HepG2 (cell line): ENCODE measurements at regions not wholly inside any gene's neighbourhood (a gene's known extent, or its start where the extent isn't known, plus 50 kb on each side); places are given as distances from the start of the nearest gene placed in this dataset.

ENCODE experiments used
- ATAC-seq: fragments of 200-7000 bp; cut with Tn5 transposase; 3 replicates; pipeline ENCODE4 v1.9.1; 2020; ENCODE audit warnings: mild to moderate bottlenecking, moderate library complexity
- BruUV-seq: library from RNA; stranded (reverse); fragments of 400-500 nt; replicated peaks from 2 replicates; lab custom pipeline; 2021; lab: Mats Ljungman, UMichigan
- CTCF ChIA-PET: fragments of 300-600 bp; formaldehyde crosslinking; extraction: SDS; loops from one replicate; lab custom pipeline; 2021; ENCODE audit warnings: low total read pairs, inconsistent platforms, low intra/inter-chr PET ratio; lab: Yijun Ruan, JAX
- POLR2A ChIA-PET: fragments of 350-600 bp; sonication (Branson Sonifier 250); formaldehyde crosslinking; loops from one replicate; lab custom pipeline; 2020; ENCODE audit warnings: antibody characterized with exemption, inconsistent platforms; lab: Yijun Ruan, JAX
- DNase-seq: peaks from one replicate; pipeline ENCODE4 v3.0.0-alpha.2; 2015; ENCODE audit warnings: low spot score
- FAIRE-seq: peaks from 3 replicates; lab custom pipeline; 2011; peaks lifted over from hg19 to GRCh38; lab: Jason Lieb, UNC
- H2AFZ ChIP-seq: one replicate; pipeline ENCODE4 v1.6.1; 2011; ENCODE audit warnings: low read length, inconsistent platforms
- H3K27ac ChIP-seq: fragments of 300-600 bp; 3 replicates; pipeline ENCODE4 v1.8.0; 2011; ENCODE audit warnings: mixed run types, mild to moderate bottlenecking, mixed read lengths, low read length, inconsistent platforms; ENCODE audit not compliant: insufficient read depth; ENCODE audit errors: extremely low read length
- H3K27me3 ChIP-seq, 2 experiments: fragments of 200-600 bp in 1 of 2; 2 replicates in 1 of 2; 3 replicates in 1 of 2; pipeline versions ENCODE4 v1.6.0 to v1.8.0; 2011; ENCODE audit warnings: low read length in 2 of 2, mild to moderate bottlenecking in 2 of 2, moderate library complexity in 2 of 2, inconsistent platforms in 1 of 2; ENCODE audit not compliant: insufficient read depth in 2 of 2, control insufficient read depth in 1 of 2
- H3K36me3 ChIP-seq, 2 experiments: fragments of 200-600 bp in 1 of 2; replicated peaks in 1 of 2; 2 replicates in 1 of 2; 3 replicates in 1 of 2; pipeline versions ENCODE4 v1.5.1 to v1.8.0; 2011; ENCODE audit warnings: low read length in 2 of 2, inconsistent platforms in 1 of 2; ENCODE audit not compliant: insufficient read depth in 2 of 2, control insufficient read depth in 1 of 2
- H3K4me1 ChIP-seq: 2 replicates; pipeline ENCODE4 v1.5.1; 2012; ENCODE audit warnings: low read length, inconsistent platforms; ENCODE audit not compliant: insufficient read depth
- H3K4me2 ChIP-seq: 2 replicates; pipeline ENCODE4 v1.6.0; 2011; ENCODE audit warnings: low read depth, low read length, inconsistent platforms
- H3K4me3 ChIP-seq, 3 experiments: fragments of 200-600 bp in 1 of 3; sonication (generic), shearing (Covaris generic) in 1 of 3; replicated peaks in 1 of 3; 2 replicates each; pipeline ENCODE4 v1.5.1; 2011 to 2016; ENCODE audit warnings: low read length in 3 of 3, inconsistent platforms in 2 of 3, low read depth in 2 of 3, mild to moderate bottlenecking in 2 of 3, control low read depth in 1 of 3, mixed read lengths in 1 of 3; ENCODE audit not compliant: insufficient read depth in 1 of 3
- H3K79me2 ChIP-seq: one replicate; pipeline ENCODE4 v1.6.1; 2011; ENCODE audit warnings: low read length, inconsistent platforms; ENCODE audit not compliant: insufficient read depth
- H3K9ac ChIP-seq: 2 replicates; pipeline ENCODE4 v1.6.0; 2011; ENCODE audit warnings: mild to moderate bottlenecking, low read depth, low read length, inconsistent platforms; ENCODE audit not compliant: insufficient read depth
- H3K9me3 ChIP-seq: 2 replicates; pipeline ENCODE4 v1.5.1; 2012; ENCODE audit warnings: mild to moderate bottlenecking, low read length
- H4K20me1 ChIP-seq: 2 replicates; pipeline ENCODE4 v1.6.0; 2011; ENCODE audit warnings: inconsistent platforms, mild to moderate bottlenecking, low read length, moderate library complexity; ENCODE audit not compliant: insufficient read depth
- AHR ChIP-seq: IDR thresholded peaks from 2 replicates; pipeline ENCODE4 v1.6.1; 2018; ENCODE audit warnings: missing genetic modification reagents, missing compliant biosample characterization
- CENPX ChIP-seq: sonication (generic); formaldehyde crosslinking; IDR thresholded peaks from 2 replicates; pipeline ENCODE4 v1.9.0; 2021; ENCODE audit warnings: mild to moderate bottlenecking, missing genetic modification reagents, moderate library complexity
- CREBL2 ChIP-seq: sonication (generic); formaldehyde crosslinking; IDR thresholded peaks from 2 replicates; pipeline ENCODE4 v1.8.1; 2023; ENCODE audit warnings: missing genetic modification reagents, mild to moderate bottlenecking, borderline replicate concordance
- DMAP1 ChIP-seq: IDR thresholded peaks from 2 replicates; pipeline ENCODE4 v1.6.1; 2016
- ELK4 ChIP-seq: sonication (generic); formaldehyde crosslinking; IDR thresholded peaks from 2 replicates; pipeline ENCODE4 v1.9.0; 2021; ENCODE audit warnings: missing genetic modification reagents, borderline replicate concordance
- IKZF4 ChIP-seq: sonication (generic); formaldehyde crosslinking; IDR thresholded peaks from 2 replicates; pipeline ENCODE4 v1.5.1; 2020; ENCODE audit warnings: borderline replicate concordance, mild to moderate bottlenecking, low read depth, missing genetic modification reagents; ENCODE audit errors: not compliant biosample characterization
- SOX5 ChIP-seq: IDR thresholded peaks from 2 replicates; pipeline ENCODE4 v1.6.1; 2016; ENCODE audit warnings: borderline replicate concordance
- SRF ChIP-seq: IDR thresholded peaks from 2 replicates; pipeline ENCODE4 v1.6.1; 2011; ENCODE audit warnings: mild to moderate bottlenecking, low read depth, low read length, moderate library complexity
- TEAD2 ChIP-seq: sonication (generic); formaldehyde crosslinking; IDR thresholded peaks from 2 replicates; pipeline ENCODE4 v1.9.0; 2021; ENCODE audit warnings: missing genetic modification reagents
- ZBTB20 ChIP-seq: sonication (generic); formaldehyde crosslinking; IDR thresholded peaks from 2 replicates; pipeline ENCODE4 v1.8.1; 2023; ENCODE audit warnings: missing genetic modification reagents, low read depth, mild to moderate bottlenecking, borderline replicate concordance
- ZEB1 ChIP-seq: IDR thresholded peaks from 2 replicates; pipeline ENCODE4 v1.6.1; 2012; ENCODE audit warnings: mild to moderate bottlenecking, low read depth, inconsistent platforms; ENCODE audit not compliant: insufficient replicate concordance
- ZNF264 ChIP-seq: sonication (generic); formaldehyde crosslinking; IDR thresholded peaks from 2 replicates; pipeline ENCODE4 v1.4.0; 2020; ENCODE audit warnings: missing genetic modification reagents
- ZNF547 ChIP-seq: sonication (generic); formaldehyde crosslinking; IDR thresholded peaks from 2 replicates; pipeline ENCODE4 v1.5.1; 2020; ENCODE audit warnings: mild to moderate bottlenecking, missing genetic modification reagents
- ZNF580 ChIP-seq: IDR thresholded peaks from 2 replicates; pipeline ENCODE4 v1.6.1; 2016; ENCODE audit warnings: low read depth, borderline replicate concordance
- ZNF841 ChIP-seq: sonication (generic); formaldehyde crosslinking; IDR thresholded peaks from 2 replicates; pipeline ENCODE4 v1.8.1; 2023; ENCODE audit warnings: missing genetic modification reagents, borderline replicate concordance
- in situ Hi-C: cut with HindIII; loops from 2 replicates; pipeline ENCODE4 v1.10.0; 2017; ENCODE audit warnings: low pct_unique_long_range_greater_than_20kb; ENCODE audit not compliant: extremely low pct_ligation_motif_present
- intact Hi-C: fragments of 100-400 bp; cut with micrococcal nuclease; formaldehyde crosslinking; loops from one replicate; pipeline ENCODE4 v1.10.0; 2022; ENCODE audit not compliant: unreplicated experiment
- TF ChIP-seq, protein P1 (sequence below): sonication (generic); formaldehyde crosslinking; IDR thresholded peaks from 2 replicates; pipeline ENCODE4 v1.4.0; 2020; ENCODE audit warnings: mild to moderate bottlenecking, missing genetic modification reagents, borderline replicate concordance
- TF ChIP-seq, protein P2 (sequence below): IDR thresholded peaks from 2 replicates; pipeline ENCODE4 v1.6.1; 2018; ENCODE audit warnings: missing genetic modification reagents

DNA sequence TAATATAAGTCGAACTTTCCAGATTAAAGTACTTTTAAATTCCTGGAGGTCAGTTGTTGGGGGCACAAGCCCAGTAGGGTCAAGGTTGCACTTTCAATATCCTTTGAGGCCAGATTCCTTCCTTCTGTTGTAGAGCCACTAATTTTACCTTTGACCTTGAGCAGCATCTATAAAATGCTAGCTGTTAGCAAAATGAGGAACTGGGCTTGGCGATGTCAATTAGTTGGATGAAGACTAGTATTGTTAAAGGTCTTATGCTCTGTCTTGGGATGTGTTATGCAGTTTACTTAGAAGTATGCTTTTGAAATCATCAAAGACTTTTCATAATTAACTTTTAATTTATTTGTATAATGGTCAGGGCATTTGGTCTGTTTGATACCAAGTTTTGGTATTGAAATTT, 425.9 kb upstream of the PROX1 start (continued):
- TF ChIP-seq, protein P1, sequence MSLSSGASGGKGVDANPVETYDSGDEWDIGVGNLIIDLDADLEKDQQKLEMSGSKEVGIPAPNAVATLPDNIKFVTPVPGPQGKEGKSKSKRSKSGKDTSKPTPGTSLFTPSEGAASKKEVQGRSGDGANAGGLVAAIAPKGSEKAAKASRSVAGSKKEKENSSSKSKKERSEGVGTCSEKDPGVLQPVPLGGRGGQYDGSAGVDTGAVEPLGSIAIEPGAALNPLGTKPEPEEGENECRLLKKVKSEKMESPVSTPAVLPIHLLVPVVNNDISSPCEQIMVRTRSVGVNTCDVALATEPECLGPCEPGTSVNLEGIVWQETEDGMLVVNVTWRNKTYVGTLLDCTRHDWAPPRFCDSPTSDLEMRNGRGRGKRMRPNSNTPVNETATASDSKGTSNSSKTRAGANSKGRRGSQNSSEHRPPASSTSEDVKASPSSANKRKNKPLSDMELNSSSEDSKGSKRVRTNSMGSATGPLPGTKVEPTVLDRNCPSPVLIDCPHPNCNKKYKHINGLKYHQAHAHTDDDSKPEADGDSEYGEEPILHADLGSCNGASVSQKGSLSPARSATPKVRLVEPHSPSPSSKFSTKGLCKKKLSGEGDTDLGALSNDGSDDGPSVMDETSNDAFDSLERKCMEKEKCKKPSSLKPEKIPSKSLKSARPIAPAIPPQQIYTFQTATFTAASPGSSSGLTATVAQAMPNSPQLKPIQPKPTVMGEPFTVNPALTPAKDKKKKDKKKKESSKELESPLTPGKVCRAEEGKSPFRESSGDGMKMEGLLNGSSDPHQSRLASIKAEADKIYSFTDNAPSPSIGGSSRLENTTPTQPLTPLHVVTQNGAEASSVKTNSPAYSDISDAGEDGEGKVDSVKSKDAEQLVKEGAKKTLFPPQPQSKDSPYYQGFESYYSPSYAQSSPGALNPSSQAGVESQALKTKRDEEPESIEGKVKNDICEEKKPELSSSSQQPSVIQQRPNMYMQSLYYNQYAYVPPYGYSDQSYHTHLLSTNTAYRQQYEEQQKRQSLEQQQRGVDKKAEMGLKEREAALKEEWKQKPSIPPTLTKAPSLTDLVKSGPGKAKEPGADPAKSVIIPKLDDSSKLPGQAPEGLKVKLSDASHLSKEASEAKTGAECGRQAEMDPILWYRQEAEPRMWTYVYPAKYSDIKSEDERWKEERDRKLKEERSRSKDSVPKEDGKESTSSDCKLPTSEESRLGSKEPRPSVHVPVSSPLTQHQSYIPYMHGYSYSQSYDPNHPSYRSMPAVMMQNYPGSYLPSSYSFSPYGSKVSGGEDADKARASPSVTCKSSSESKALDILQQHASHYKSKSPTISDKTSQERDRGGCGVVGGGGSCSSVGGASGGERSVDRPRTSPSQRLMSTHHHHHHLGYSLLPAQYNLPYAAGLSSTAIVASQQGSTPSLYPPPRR (CRISPR knock-in tag): no peak
- TF ChIP-seq ZBTB20 (no peak), IKZF4 (CRISPR knock-in tag) (no peak)

GRCh38 chr1:213564215-213564659, 423.5 kb upstream of the PROX1 start:
- no peaks in the 10 kb centered on the region for H4K20me1 ChIP-seq
- peak; percentile 71 for ATAC-seq
- no peak overlapping the region for H3K4me3 ChIP-seq
- H3K9me3 ChIP-seq: peaks cover 51% of the 10 kb centered on the region
- H3K36me3 ChIP-seq: no peaks in the 10 kb centered on the region
- intact Hi-C loops: loop anchor here (1.0 kb wide), 1 partner anchor 559 kb away; no protein-coding TSS in a partner anchor
- no peaks in the 10 kb centered on the region for H3K79me2 ChIP-seq
- H3K4me2 ChIP-seq: no peak overlapping the region
- peak overlapping the region; percentile 38 for H3K27ac ChIP-seq
- H2AFZ ChIP-seq: no peak overlapping the region
- in situ Hi-C loops: loop anchor here (10.0 kb wide), 2 partner anchors 421 to 561 kb away; partner anchors contain the start of gene PROX1
- H3K9ac ChIP-seq: no peak overlapping the region
- BruUV-seq: no TSS peak
- DNase-seq: peak; percentile 79
- no peak for FAIRE-seq
- ChIA-PET CTCF (no interaction called here), POLR2A (interaction anchor here (1.0 to 1.3 kb wide), 2 partner anchors 8 to 423 kb away, joined by 3 to 6 read pairs; partner anchors contain the start of gene PROX1)
- peaks cover 30% of the 10 kb centered on the region for H3K4me1 ChIP-seq
- no peaks in the 10 kb centered on the region for H3K27me3 ChIP-seq
- TF ChIP-seq ZEB1 (no peak), ZNF547 (CRISPR knock-in tag) (no peak), ZNF841 (CRISPR knock-in tag) (no peak), CENPX (CRISPR knock-in tag) (no peak), CREBL2 (no peak), ZNF580 (CRISPR knock-in tag) (no peak), ELK4 (no peak), SOX5 (CRISPR knock-in tag) (0 out of 2 replicates have a peak, but pooled peaks have one; percentile 18), AHR (CRISPR knock-in tag) (no peak), DMAP1 (CRISPR knock-in tag) (no peak), SRF (no peak), TEAD2 (no peak), ZNF264 (CRISPR knock-in tag) (peak; percentile 43; the same call in 1 of the 2 replicates)
- TF ChIP-seq, protein P2, sequence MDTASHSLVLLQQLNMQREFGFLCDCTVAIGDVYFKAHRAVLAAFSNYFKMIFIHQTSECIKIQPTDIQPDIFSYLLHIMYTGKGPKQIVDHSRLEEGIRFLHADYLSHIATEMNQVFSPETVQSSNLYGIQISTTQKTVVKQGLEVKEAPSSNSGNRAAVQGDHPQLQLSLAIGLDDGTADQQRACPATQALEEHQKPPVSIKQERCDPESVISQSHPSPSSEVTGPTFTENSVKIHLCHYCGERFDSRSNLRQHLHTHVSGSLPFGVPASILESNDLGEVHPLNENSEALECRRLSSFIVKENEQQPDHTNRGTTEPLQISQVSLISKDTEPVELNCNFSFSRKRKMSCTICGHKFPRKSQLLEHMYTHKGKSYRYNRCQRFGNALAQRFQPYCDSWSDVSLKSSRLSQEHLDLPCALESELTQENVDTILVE (CRISPR knock-in tag): no peak
